ENCODE measurements at regions not wholly inside any gene's neighbourhood (a gene's known extent, or its start where the extent isn't known, plus 50 kb on each side); places are given as distances from the start of the nearest gene placed in this dataset.

DNA sequence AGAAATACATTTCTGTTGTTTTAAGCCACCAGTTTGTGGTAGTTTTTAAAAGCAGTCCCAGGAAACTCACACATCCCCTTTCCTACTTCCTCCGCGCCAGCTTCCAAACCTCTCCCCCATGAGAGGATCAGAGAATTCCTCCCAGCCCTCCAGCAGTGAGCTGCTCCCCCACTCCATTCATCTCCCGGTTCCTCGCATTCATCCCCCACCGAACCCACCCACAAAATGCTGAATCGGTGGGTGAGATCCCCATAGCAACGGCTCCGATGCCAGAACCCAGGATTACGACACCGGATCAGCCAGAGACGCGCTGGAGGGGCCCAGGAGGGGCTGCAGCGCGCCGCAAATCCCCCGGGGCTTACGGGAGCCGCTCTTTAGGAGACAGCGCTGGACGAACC lies 251.4 kb upstream of the RPL38 start:
- TF ChIP-seq, protein P1, sequence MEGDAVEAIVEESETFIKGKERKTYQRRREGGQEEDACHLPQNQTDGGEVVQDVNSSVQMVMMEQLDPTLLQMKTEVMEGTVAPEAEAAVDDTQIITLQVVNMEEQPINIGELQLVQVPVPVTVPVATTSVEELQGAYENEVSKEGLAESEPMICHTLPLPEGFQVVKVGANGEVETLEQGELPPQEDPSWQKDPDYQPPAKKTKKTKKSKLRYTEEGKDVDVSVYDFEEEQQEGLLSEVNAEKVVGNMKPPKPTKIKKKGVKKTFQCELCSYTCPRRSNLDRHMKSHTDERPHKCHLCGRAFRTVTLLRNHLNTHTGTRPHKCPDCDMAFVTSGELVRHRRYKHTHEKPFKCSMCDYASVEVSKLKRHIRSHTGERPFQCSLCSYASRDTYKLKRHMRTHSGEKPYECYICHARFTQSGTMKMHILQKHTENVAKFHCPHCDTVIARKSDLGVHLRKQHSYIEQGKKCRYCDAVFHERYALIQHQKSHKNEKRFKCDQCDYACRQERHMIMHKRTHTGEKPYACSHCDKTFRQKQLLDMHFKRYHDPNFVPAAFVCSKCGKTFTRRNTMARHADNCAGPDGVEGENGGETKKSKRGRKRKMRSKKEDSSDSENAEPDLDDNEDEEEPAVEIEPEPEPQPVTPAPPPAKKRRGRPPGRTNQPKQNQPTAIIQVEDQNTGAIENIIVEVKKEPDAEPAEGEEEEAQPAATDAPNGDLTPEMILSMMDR (IDR thresholded peaks at IDR 0.05): no peak
- TF ChIP-seq POLR2A (IDR thresholded peaks at IDR 0.05) (no peak), POLR2AphosphoS5 (IDR thresholded peaks at IDR 0.05) (no peak), EP300 (IDR thresholded peaks at IDR 0.05; ENCODE audit: low read depth) (no peak)

Measured in transverse colon (tissue), 4 donors.